Stimulated activated CD4-positive, alpha-beta T cell treated with anti-CD3 and anti-CD28 coated beads, Interleukin-15, amount 100 ng/mL, for 48 hours (primary cell): ENCODE measurements at regions not wholly inside any gene's neighbourhood (a gene's known extent, or its start where the extent isn't known, plus 50 kb on each side); places are given as distances from the start of the nearest gene placed in this dataset.
"Not testable (repeated sequence)": the region's sequence is repeated elsewhere in the genome, so short reads cannot be mapped to it uniquely, and the experiment has no call there.

Experiments used
- DNase-seq, 2 donors: peaks; one replicate each; pipeline ENCODE4 v3.0.0-alpha.2; 2020; ENCODE audit warnings: low read depth in 2 of 2

DNA sequence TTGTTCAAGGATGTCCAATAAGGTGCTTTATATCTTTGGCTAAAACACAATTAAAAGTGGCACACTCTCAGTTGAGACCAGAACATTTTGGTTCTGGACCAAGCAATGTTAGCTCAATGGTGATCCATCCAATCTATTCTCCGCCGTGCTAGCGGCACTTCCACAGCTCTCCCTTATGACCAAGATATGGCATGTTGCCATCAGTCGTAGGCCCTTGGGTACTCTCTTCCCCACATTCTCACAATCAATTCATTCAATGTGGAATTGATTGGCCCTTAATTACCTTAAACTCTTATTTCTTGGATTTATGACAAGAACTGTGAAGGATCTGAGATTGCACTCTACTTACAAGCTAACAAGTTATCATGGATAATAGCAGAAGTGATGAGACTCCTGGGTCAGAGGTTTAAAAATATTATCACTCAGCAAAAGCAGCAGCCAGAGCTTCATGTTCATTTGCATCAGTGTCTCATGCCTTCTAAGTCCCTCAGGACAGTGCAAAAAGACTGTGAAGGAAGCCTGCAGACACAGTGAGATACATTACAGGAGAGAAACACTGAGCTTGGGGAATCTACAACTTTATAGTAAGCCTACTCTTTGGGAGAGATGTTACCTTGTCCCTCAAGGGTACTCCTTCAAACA, 80.0 kb upstream of the ARG1 start:
- no peak for DNase-seq

DNA sequence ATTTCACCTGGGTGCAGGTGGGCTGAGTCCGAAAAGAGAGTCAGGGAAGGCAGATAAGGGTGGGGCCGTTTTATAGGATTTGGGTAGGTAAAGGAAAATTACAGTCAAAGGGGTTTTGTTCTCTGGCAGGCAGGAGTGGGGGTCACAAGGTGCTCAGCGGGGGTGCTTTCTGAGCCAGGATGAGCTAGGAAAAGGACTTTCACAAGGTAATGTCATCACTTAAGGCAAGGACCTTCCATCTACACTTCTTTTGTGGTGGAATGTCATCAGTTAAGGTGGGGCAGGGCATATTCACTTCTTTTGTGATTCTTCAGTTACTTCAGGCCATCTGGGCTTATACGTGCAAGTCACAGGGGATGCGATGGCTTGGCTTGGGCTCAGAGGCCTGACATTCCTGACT, 68.6 kb upstream of the ARG1 start:
- DNase-seq = not testable (repeated sequence)

DNA sequence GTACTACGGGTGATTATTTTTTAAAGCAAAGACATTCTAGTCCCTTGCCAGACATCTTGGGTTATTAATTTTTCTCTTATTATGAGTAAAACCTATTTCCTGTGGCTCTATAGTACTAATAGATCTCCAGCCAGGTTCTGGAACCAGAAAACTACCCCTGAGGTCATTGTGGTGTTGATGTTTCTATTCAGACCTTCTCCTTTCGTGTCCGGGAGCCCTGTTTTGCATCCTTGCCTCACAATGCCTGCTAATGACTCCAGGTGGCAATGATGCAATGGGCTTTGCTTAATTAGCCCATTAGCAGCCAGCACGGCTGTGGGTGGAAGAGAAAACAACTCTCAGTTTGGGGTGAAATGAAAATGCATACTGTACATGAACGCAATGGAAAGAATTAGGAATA, 62.9 kb upstream of the ARG1 start:
- DNase-seq = no peak

DNA sequence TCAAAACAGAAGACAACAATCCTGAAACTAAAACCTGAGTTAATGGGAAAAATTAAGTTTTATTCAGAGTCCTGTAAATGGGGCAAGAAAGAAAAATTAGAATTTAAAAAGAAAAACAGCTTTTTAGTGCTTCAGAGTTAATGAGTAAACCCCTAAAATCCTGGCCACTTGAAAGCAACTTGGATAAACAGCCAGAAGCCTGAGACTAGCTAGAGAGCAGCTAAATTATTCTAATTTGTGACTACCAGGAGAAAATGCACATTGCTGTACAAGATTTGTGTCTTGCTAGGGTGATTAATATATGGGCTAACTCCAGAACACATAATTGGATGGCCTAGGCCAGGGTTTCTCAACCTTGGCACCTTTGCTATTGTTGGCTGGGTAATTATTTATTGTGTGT, 62.4 kb upstream of the ARG1 start:
- no peak for DNase-seq

DNA sequence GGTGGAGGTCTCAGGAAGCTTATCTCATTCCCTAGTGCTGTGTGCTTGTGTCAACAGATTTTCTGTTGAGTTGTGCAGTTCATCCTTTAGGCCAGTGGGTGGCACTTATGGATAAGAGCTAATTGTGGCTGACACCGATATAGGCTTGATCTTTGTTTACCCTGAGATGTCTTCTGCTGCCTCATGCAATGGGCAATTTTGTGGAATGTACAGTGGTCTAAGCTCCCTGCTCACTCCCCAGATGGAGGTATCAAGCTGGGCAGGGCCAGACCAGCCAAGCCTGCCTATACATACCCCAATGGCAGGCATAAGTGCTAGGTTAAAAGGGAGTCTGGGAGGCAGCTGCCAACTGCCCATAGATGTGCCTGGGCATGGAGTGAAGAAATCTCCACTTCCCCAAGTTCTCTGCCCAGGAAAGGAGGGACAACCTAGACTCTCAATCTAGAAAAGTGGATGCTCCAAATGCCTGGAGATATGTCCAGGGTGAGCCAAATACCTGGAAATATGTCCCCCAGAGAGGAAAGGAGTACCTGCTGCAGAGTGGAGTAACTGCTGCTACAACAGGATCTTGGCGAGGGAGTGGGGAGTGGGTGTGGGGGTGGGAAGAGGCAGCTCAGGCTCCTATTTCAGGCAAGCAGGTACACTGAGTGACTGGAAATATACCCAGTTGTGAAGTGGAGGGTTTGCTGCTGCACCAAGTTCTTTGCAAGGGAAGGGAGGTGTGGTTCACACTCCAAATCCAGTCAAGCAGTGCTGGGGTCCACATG, 53.2 kb upstream of the ARG1 start:
- peak; percentile 21 to 22 for DNase-seq
